Sigmoid colon (tissue), 6 donors: ENCODE measurements at regions not wholly inside any gene's neighbourhood (a gene's known extent, or its start where the extent isn't known, plus 50 kb on each side); places are given as distances from the start of the nearest gene placed in this dataset.
A peak's percentile ranks its signal among the peaks of the same experiment; 100 is the strongest.

Source experiments
- DNase-seq: peaks from one replicate; pipeline ENCODE4 v3.0.0-alpha.2; 2019
- H3K27ac ChIP-seq, 4 donors: fragments of 200-600 bp; sonication (generic); one replicate each; pipeline ENCODE4 v1.5.1; 2016 to 2019; ENCODE audit warnings: mild to moderate bottlenecking in 1 of 4
- H3K27me3 ChIP-seq, 3 donors: fragments of 200-600 bp; sonication (generic); one replicate each; pipeline ENCODE4 v1.5.1; 2019; ENCODE audit warnings: mild to moderate bottlenecking in 1 of 3
- H3K36me3 ChIP-seq, 4 donors: fragments of 200-600 bp; sonication (generic); one replicate each; pipeline ENCODE4 v1.5.1; 2016 to 2019
- H3K4me1 ChIP-seq, 4 donors: fragments of 200-600 bp; sonication (generic); one replicate each; pipeline ENCODE4 v1.5.1; 2017 to 2019
- H3K4me3 ChIP-seq, 4 donors: fragments of 200-600 bp; sonication (generic); one replicate each; pipeline ENCODE4 v1.5.1; 2017 to 2019; ENCODE audit warnings: mild to moderate bottlenecking in 2 of 4, moderate library complexity in 1 of 4
- H3K9me3 ChIP-seq, 4 donors: fragments of 200-600 bp in 3 of 4; sonication (generic) in 3 of 4; one replicate each; pipeline versions ENCODE4 v1.5.1 to v1.6.1; 2013 to 2019
- CTCF ChIP-seq, 4 experiments: fragments of 450-650 bp in 3 of 4; fragments of 200-600 bp in 1 of 4; IDR thresholded peaks; one replicate each; pipeline ENCODE4 v1.5.1; 2016 to 2019; ENCODE audit warnings: antibody characterized with exemption in 4 of 4, mild to moderate bottlenecking in 3 of 4, moderate library complexity in 2 of 4
- EP300 ChIP-seq, 4 donors: sonication (generic); formaldehyde crosslinking; IDR thresholded peaks; one replicate each; pipeline ENCODE4 v1.6.1; 2017; ENCODE audit warnings: antibody characterized with exemption in 4 of 4
- POLR2A ChIP-seq, 2 donors: fragments of 450-650 bp; IDR thresholded peaks; one replicate each; pipeline ENCODE4 v1.6.1; 2016; ENCODE audit warnings: antibody characterized with exemption in 2 of 2, mild to moderate bottlenecking in 2 of 2, moderate library complexity in 2 of 2
- POLR2AphosphoS5 ChIP-seq, 4 donors: sonication (generic); formaldehyde crosslinking; IDR thresholded peaks; one replicate each; pipeline ENCODE4 v1.6.1; 2017; ENCODE audit warnings: antibody characterized with exemption in 4 of 4
- WGBS, 2 donors: extraction: QIAGEN DNeasy Blood & Tissue Kit; methylation state at CpG; one replicate each; pipeline ENCODE4 v1.1.7; 2013; 5-methylcytosine and 5-hydroxymethylcytosine counted together
- intact Hi-C: fragments of 100-400 bp; cut with DNase I; formaldehyde crosslinking; loops from one replicate; pipeline ENCODE4 v1.15.1; 2023
- donor health status: healthy with polysubstance abuse.
- donor health status: healthy.

- Histone ChIP-seq H3K9me3 (no peaks in the 10 kb centered on the region), H3K27ac (no peak overlapping the region), H3K36me3 (no peaks in the 10 kb centered on the region), H3K4me1 (peaks cover 0 to 17% (median 14%) of the 10 kb centered on the region in 4 donors), H3K4me3 (no peak overlapping the region), H3K27me3 (no peaks in the 10 kb centered on the region)
- TF ChIP-seq EP300 (IDR thresholded peaks at IDR 0.05), result no peak
- no peak for TF ChIP-seq POLR2AphosphoS5 (IDR thresholded peaks at IDR 0.05)
- no peak for TF ChIP-seq POLR2A (IDR thresholded peaks at IDR 0.05)
- TF ChIP-seq CTCF (IDR thresholded peaks at IDR 0.05), result no peak
- intact Hi-C loops, result no loop called here
- no peak for DNase-seq
- WGBS, 2 donors, result 25 to 49% methylated on average over 4 of the region's 4 CpGs
These were observed 51.9 kb upstream of the IGSF9B start for GRCh38 chr11:134008634-134009071.

GRCh38 chr11:134013518-134013917 lies 55.4 kb upstream of the JAM3 start:
- 94 to 96% methylated on average over 4 of the region's 4 CpGs for WGBS, 2 donors
- DNase-seq, result no peak

DNA sequence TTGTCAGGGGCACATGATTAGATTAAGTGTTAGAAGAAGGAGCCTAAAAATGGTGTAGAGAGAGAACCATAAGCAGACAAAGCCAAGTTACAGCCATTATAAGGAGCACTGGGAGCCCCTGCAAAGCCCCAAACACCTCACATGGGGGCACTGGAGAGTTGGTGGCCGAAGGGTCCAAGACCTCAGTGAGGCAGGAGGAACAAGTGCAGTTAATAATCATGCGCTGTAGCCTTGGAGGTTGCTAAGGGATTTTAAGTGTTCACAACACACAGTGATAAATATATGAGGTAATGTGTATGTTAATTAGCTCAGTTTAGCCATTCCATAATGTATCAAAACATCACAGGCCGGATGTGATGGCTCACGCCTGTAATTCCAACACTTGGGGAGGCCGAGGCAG lies 54.4 kb upstream of the JAM3 start:
- WGBS, 2 donors, result 57 to 60% methylated on average over 5 of the region's 5 CpGs

More at GRCh38 chr11:134013518-134013917, 55.4 kb upstream of the JAM3 start:
- Histone ChIP-seq H3K36me3 (no peaks in the 10 kb centered on the region), H3K27me3 (no peaks in the 10 kb centered on the region), H3K4me1 (peaks cover 0 to 13% (median 9%) of the 10 kb centered on the region in 4 donors), H3K27ac (no peak overlapping the region), H3K4me3 (no peak overlapping the region), H3K9me3 (no peaks in the 10 kb centered on the region)
- TF ChIP-seq CTCF (IDR thresholded peaks at IDR 0.05) (no peak), POLR2AphosphoS5 (IDR thresholded peaks at IDR 0.05) (no peak), EP300 (IDR thresholded peaks at IDR 0.05) (no peak), POLR2A (IDR thresholded peaks at IDR 0.05) (no peak)
- intact Hi-C loops, result loop anchor here (5.0 kb wide), 1 partner anchor 41 kb away; no protein-coding TSS in a partner anchor

DNA sequence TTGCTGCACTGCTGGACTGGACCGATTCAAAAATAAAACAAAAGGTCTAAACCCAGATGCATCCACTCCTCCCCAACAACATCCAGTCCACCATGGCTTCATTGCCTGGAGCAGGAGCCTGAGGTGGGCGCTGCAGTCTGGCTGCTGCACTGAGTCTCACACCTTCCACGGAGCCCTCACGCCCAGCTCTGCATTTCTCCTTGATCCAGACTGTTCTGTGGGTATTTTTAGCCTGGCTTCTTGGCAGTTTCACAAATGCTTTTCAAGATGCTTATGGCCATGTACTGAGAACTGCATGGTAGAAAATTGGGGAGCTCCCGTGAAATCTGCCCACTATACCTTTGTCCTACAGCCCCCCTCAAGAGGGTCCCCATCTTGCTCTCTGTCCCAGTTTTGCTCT lies 53.3 kb upstream of the JAM3 start:
- intact Hi-C loops, result no loop called here
- DNase-seq, result no peak
- 74 to 83% methylated on average over 5 of the region's 5 CpGs for WGBS, 2 donors
- H3K36me3 ChIP-seq, result no peaks in the 10 kb centered on the region
- no peak overlapping the region for H3K4me3 ChIP-seq
- H3K27me3 ChIP-seq, result no peaks in the 10 kb centered on the region
- H3K27ac ChIP-seq, result peak overlapping the region in 3 of 4 donors; percentile 12 to 68 (median 33)
- TF ChIP-seq EP300 (IDR thresholded peaks at IDR 0.05), result no peak
- no peak for TF ChIP-seq POLR2AphosphoS5 (IDR thresholded peaks at IDR 0.05)
- TF ChIP-seq POLR2A (IDR thresholded peaks at IDR 0.05), result no peak
- TF ChIP-seq CTCF (IDR thresholded peaks at IDR 0.05), result no peak
- peaks cover 0 to 13% (median 9%) of the 10 kb centered on the region in 4 donors for H3K4me1 ChIP-seq
- H3K9me3 ChIP-seq, result no peaks in the 10 kb centered on the region

More for the DNA sequence above, 54.4 kb upstream of the JAM3 start:
- peak overlapping the region in 1 of 4 donors; percentile 68 for H3K27ac ChIP-seq
- H3K4me1 ChIP-seq, result peaks cover 0 to 13% (median 9%) of the 10 kb centered on the region in 4 donors
- intact Hi-C loops, result loop anchor here (5.0 kb wide), 1 partner anchor 42 kb away; no protein-coding TSS in a partner anchor
- H3K27me3 ChIP-seq, result no peaks in the 10 kb centered on the region
- H3K36me3 ChIP-seq, result no peaks in the 10 kb centered on the region
- TF ChIP-seq CTCF (IDR thresholded peaks at IDR 0.05) (peak in 3 of 4 experiments; percentile 12 to 43 (median 35)), POLR2AphosphoS5 (IDR thresholded peaks at IDR 0.05) (no peak)
- no peak for DNase-seq
- no peaks in the 10 kb centered on the region for H3K9me3 ChIP-seq
- H3K4me3 ChIP-seq, result no peak overlapping the region
